Trophoblast cell (in vitro differentiated cells and primary cell): ENCODE measurements at regions not wholly inside any gene's neighbourhood (a gene's known extent, or its start where the extent isn't known, plus 50 kb on each side); places are given as distances from the start of the nearest gene placed in this dataset.
A peak's percentile ranks its signal among the peaks of the same experiment; 100 is the strongest.

Source experiments
- DNase-seq, 2 donors: peaks; one replicate each; pipeline ENCODE4 v3.0.0-alpha.2; 2016
- H2AFZ ChIP-seq: 2 replicates; pipeline ENCODE4 v1.6.1; 2013; ENCODE audit warnings: low read length, moderate library complexity, mild to moderate bottlenecking; ENCODE audit not compliant: insufficient read depth, poor library complexity
- H2AK5ac ChIP-seq: 2 replicates; pipeline ENCODE4 v1.6.1; 2013; ENCODE audit warnings: mild to moderate bottlenecking, low read length
- H2BK120ac ChIP-seq: 2 replicates; pipeline ENCODE4 v1.6.1; 2013; ENCODE audit warnings: low read length, mild to moderate bottlenecking, moderate library complexity; ENCODE audit not compliant: insufficient read depth, poor library complexity
- H2BK12ac ChIP-seq: 2 replicates; pipeline ENCODE4 v1.6.1; 2013; ENCODE audit warnings: mild to moderate bottlenecking, low read length, moderate library complexity
- H2BK5ac ChIP-seq: 2 replicates; pipeline ENCODE4 v1.6.1; 2013; ENCODE audit warnings: low read length, low read depth, moderate library complexity, mild to moderate bottlenecking; ENCODE audit not compliant: poor library complexity
- H3K14ac ChIP-seq: 2 replicates; pipeline ENCODE4 v1.6.1; 2013; ENCODE audit warnings: mild to moderate bottlenecking, low read length
- H3K18ac ChIP-seq: 2 replicates; pipeline ENCODE4 v1.6.1; 2013; ENCODE audit warnings: mild to moderate bottlenecking, low read length
- H3K23ac ChIP-seq: 2 replicates; pipeline ENCODE4 v1.6.1; 2013; ENCODE audit warnings: low read length
- H3K27ac ChIP-seq: 2 replicates; pipeline ENCODE4 v1.5.1; 2013; ENCODE audit warnings: low read depth, mild to moderate bottlenecking, inconsistent platforms, low read length, moderate library complexity
- H3K27me3 ChIP-seq: 2 replicates; pipeline ENCODE4 v1.6.1; 2013; ENCODE audit warnings: inconsistent platforms, mild to moderate bottlenecking, low read length, moderate library complexity; ENCODE audit not compliant: insufficient read depth
- H3K36me3 ChIP-seq, 2 experiments: 1 replicate in 1 of 2; 2 replicates in 1 of 2; pipeline ENCODE4 v1.6.1; 2013; ENCODE audit warnings: low read length in 2 of 2, mild to moderate bottlenecking in 2 of 2, moderate library complexity in 1 of 2; ENCODE audit not compliant: insufficient read depth in 2 of 2, control insufficient read depth in 1 of 2
- H3K4ac ChIP-seq: 2 replicates; pipeline ENCODE4 v1.6.1; 2013; ENCODE audit warnings: low read depth, mild to moderate bottlenecking, low read length, moderate library complexity
- H3K4me1 ChIP-seq, 2 experiments: 1 replicate in 1 of 2; 2 replicates in 1 of 2; pipeline ENCODE4 v1.6.1; 2013; ENCODE audit warnings: low read length in 2 of 2, mild to moderate bottlenecking in 2 of 2, moderate library complexity in 1 of 2; ENCODE audit not compliant: insufficient read depth in 2 of 2, control insufficient read depth in 1 of 2
- H3K4me2 ChIP-seq: 2 replicates; pipeline ENCODE4 v1.6.1; 2013; ENCODE audit warnings: inconsistent platforms, mild to moderate bottlenecking, low read length, moderate library complexity
- H3K4me3 ChIP-seq: 2 replicates; pipeline ENCODE4 v1.5.1; 2013; ENCODE audit warnings: mild to moderate bottlenecking, low read depth, low read length, inconsistent platforms
- H3K79me1 ChIP-seq: one replicate; pipeline ENCODE4 v1.6.1; 2013; ENCODE audit warnings: low read length
- H3K79me2 ChIP-seq: 2 replicates; pipeline ENCODE4 v1.6.1; 2013; ENCODE audit warnings: low read length, mild to moderate bottlenecking; ENCODE audit not compliant: control insufficient read depth, insufficient read depth, poor library complexity
- H3K9ac ChIP-seq: 2 replicates; pipeline ENCODE4 v1.6.1; 2013; ENCODE audit warnings: mild to moderate bottlenecking, low read length
- H3K9me3 ChIP-seq: 2 replicates; pipeline ENCODE4 v1.6.1; 2013; ENCODE audit warnings: low read depth, mild to moderate bottlenecking, control low read depth, inconsistent platforms, low read length; ENCODE audit not compliant: insufficient read depth
- H4K12ac ChIP-seq: 2 replicates; pipeline ENCODE4 v1.6.1; 2013; ENCODE audit warnings: low read depth, mild to moderate bottlenecking, low read length, moderate library complexity
- H4K8ac ChIP-seq: 2 replicates; pipeline ENCODE4 v1.6.1; 2013; ENCODE audit warnings: low read depth, mild to moderate bottlenecking, low read length, moderate library complexity
- H4K91ac ChIP-seq: one replicate; pipeline ENCODE4 v1.6.1; 2013; ENCODE audit warnings: low read depth, mild to moderate bottlenecking, low read length, moderate library complexity
- WGBS: extraction: QIAGEN DNeasy Blood & Tissue Kit; methylation state at CpG from one replicate; pipeline ENCODE4 v1.1.7; 2013; ENCODE audit warnings: missing lambda C conversion rate; ENCODE audit not compliant: insufficient read length, insufficient coverage; ENCODE audit errors: extremely low coverage; 5-methylcytosine and 5-hydroxymethylcytosine counted together

- Histone ChIP-seq H3K4me3 (no peak overlapping the region), H3K36me3 (no peaks in the 10 kb centered on the region), H3K23ac (no peak overlapping the region), H3K4me2 (no peak overlapping the region), H2BK12ac (no peak overlapping the region), H3K4me1 (peaks cover 5 to 9% of the 10 kb centered on the region in 2 experiments), H3K27me3 (no peaks in the 10 kb centered on the region), H2AK5ac (no peak overlapping the region), H2BK120ac (no peak overlapping the region), H3K79me2 (no peaks in the 10 kb centered on the region), H3K9ac (no peak overlapping the region), H3K4ac (no peak overlapping the region), H3K9me3 (no peaks in the 10 kb centered on the region), H2AFZ (no peak overlapping the region), H3K79me1 (no peaks in the 10 kb centered on the region), H3K18ac (no peak overlapping the region), H3K27ac (no peak overlapping the region), H4K91ac (no peak overlapping the region), H4K12ac (no peak overlapping the region), H4K8ac (no peak overlapping the region), H2BK5ac (no peak overlapping the region), H3K14ac (no peak overlapping the region)
- no CpG with 5 or more reads among the region's 20 CpGs for whole genome bisulfite sequencing
- DNase-seq, result no peak
Measured at GRCh38 chr11:70828593-70829082, 423.7 kb downstream of the SHANK2 start.

GRCh38 chr11:70829134-70829885, 423.1 kb downstream of the SHANK2 start:
- Histone ChIP-seq H2BK120ac (no peak overlapping the region), H3K9ac (no peak overlapping the region), H3K14ac (no peak overlapping the region), H3K4me1 (peaks cover 5 to 9% of the 10 kb centered on the region in 2 experiments), H3K23ac (no peak overlapping the region), H2BK12ac (no peak overlapping the region), H3K27ac (no peak overlapping the region), H3K9me3 (no peaks in the 10 kb centered on the region), H4K8ac (no peak overlapping the region), H3K4me2 (no peak overlapping the region), H4K12ac (no peak overlapping the region), H3K79me2 (no peaks in the 10 kb centered on the region), H3K18ac (no peak overlapping the region), H3K36me3 (no peaks in the 10 kb centered on the region), H2AFZ (no peak overlapping the region), H4K91ac (no peak overlapping the region), H3K79me1 (no peaks in the 10 kb centered on the region), H3K27me3 (no peaks in the 10 kb centered on the region), H3K4ac (no peak overlapping the region), H2AK5ac (no peak overlapping the region), H3K4me3 (no peak overlapping the region), H2BK5ac (no peak overlapping the region)
- DNase-seq, result no peak
- no CpG with 5 or more reads among the region's 18 CpGs for WGBS

- H3K9ac ChIP-seq, result no peak overlapping the region
- H2AK5ac ChIP-seq, result no peak overlapping the region
- DNase-seq, result no peak
- no peak overlapping the region for H4K12ac ChIP-seq
- H2BK5ac ChIP-seq, result no peak overlapping the region
- H3K18ac ChIP-seq, result no peak overlapping the region
- H2BK120ac ChIP-seq, result no peak overlapping the region
- no peaks in the 10 kb centered on the region for H3K79me1 ChIP-seq
- H3K4me2 ChIP-seq, result no peak overlapping the region
- no peak overlapping the region for H3K27ac ChIP-seq
- no peaks in the 10 kb centered on the region for H3K79me2 ChIP-seq
- H3K27me3 ChIP-seq, result no peaks in the 10 kb centered on the region
- WGBS, result no CpG with 5 or more reads among the region's 9 CpGs
- H3K9me3 ChIP-seq, result no peaks in the 10 kb centered on the region
- H2AFZ ChIP-seq, result no peak overlapping the region
- H3K23ac ChIP-seq, result no peak overlapping the region
- no peak overlapping the region for H4K8ac ChIP-seq
- no peaks in the 10 kb centered on the region for H3K36me3 ChIP-seq
- H3K4me1 ChIP-seq, result peaks cover 5 to 9% of the 10 kb centered on the region in 2 experiments
- H4K91ac ChIP-seq, result no peak overlapping the region
- no peak overlapping the region for H3K14ac ChIP-seq
- H2BK12ac ChIP-seq, result peak overlapping the region; percentile 31
- no peak overlapping the region for H3K4ac ChIP-seq
- H3K4me3 ChIP-seq, result no peak overlapping the region
Measured at GRCh38 chr11:70829886-70830272, 422.5 kb downstream of the SHANK2 start.

- Histone ChIP-seq H3K36me3 (no peaks in the 10 kb centered on the region), H2BK12ac (no peak overlapping the region), H4K8ac (no peak overlapping the region), H4K12ac (no peak overlapping the region), H3K14ac (no peak overlapping the region), H3K27ac (no peak overlapping the region), H3K9ac (no peak overlapping the region), H4K91ac (no peak overlapping the region), H3K23ac (no peak overlapping the region), H3K18ac (no peak overlapping the region), H2BK5ac (no peak overlapping the region), H3K27me3 (no peaks in the 10 kb centered on the region), H3K4ac (no peak overlapping the region), H2AFZ (no peak overlapping the region), H2AK5ac (no peak overlapping the region), H3K79me1 (no peaks in the 10 kb centered on the region), H3K9me3 (no peaks in the 10 kb centered on the region), H3K79me2 (no peaks in the 10 kb centered on the region), H2BK120ac (no peak overlapping the region), H3K4me1 (peaks cover 5 to 6% of the 10 kb centered on the region in 2 experiments), H3K4me3 (no peak overlapping the region), H3K4me2 (no peak overlapping the region)
- no CpG with 5 or more reads among the region's 11 CpGs for WGBS
- DNase-seq, result no peak
Measured at GRCh38 chr11:70833011-70833410, 419.4 kb downstream of the SHANK2 start.
